BLaER1 treated with 17β-estradiol and CSF1 and Interleukin-3, amounts not matched to agents 10 nM and 100 nM (cell line): ENCODE measurements at regions not wholly inside any gene's neighbourhood (a gene's known extent, or its start where the extent isn't known, plus 50 kb on each side); places are given as distances from the start of the nearest gene placed in this dataset.
"Not testable (repeated sequence)": the region's sequence is repeated elsewhere in the genome, so short reads cannot be mapped to it uniquely, and the experiment has no call there.

Experiments
- H3K27ac ChIP-seq, 11 experiments: shearing (Covaris generic); formaldehyde crosslinking; 2 replicates each; pipeline ENCODE4 v1.8.1; 2022
- H3K27me3 ChIP-seq, 11 experiments: shearing (Covaris generic); formaldehyde crosslinking; 2 replicates each; pipeline ENCODE4 v1.8.1; 2022
- H3K36me3 ChIP-seq, 11 experiments: shearing (Covaris generic); formaldehyde crosslinking; 2 replicates each; pipeline ENCODE4 v1.8.1; 2022
- H3K4me1 ChIP-seq, 10 experiments: shearing (Covaris generic); formaldehyde crosslinking; 2 replicates each; pipeline ENCODE4 v1.8.1; 2022
- H3K4me2 ChIP-seq, 11 experiments: shearing (Covaris generic); formaldehyde crosslinking; 2 replicates each; pipeline ENCODE4 v1.8.1; 2022
- H3K4me3 ChIP-seq, 10 experiments: shearing (Covaris generic); formaldehyde crosslinking; 2 replicates each; pipeline ENCODE4 v1.8.1; 2022
- H3K9ac ChIP-seq, 11 experiments: shearing (Covaris generic); formaldehyde crosslinking; 2 replicates each; pipeline ENCODE4 v1.8.1; 2022
- H3K9me3 ChIP-seq, 11 experiments: shearing (Covaris generic); formaldehyde crosslinking; replicated peaks in 1 of 11; 2 replicates each; pipeline ENCODE4 v1.8.1; 2022
- H4K20me1 ChIP-seq, 11 experiments: shearing (Covaris generic); formaldehyde crosslinking; 2 replicates each; pipeline ENCODE4 v1.8.1; 2022
- Cebpa-rat ChIP-seq, 11 experiments: shearing (Covaris generic); IDR thresholded peaks; 2 replicates each; pipeline ENCODE4 v1.8.1; 2022

DNA sequence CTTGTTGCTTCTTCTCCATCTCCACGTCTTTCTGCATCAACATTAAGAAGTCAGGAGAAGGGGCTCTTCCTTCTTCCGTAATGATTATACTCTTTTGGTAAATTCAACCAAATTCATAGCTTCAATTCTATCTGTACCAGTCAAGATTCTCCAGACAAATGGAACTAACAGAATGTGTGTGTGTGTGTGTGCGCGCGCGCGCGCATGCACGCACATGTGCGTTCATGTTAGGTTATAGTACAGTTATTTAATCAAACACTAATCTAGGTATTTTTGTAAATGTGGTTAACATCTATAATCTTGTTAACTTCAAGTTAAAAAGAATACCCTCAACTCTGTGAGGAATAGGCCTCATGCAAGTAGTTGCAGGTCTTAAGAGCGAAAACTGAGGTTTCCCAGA lies 150.3 kb upstream of the TAS2R1 start:
- no peak overlapping the region for H3K4me2 ChIP-seq
- H3K27me3 ChIP-seq, result no peaks in the 10 kb centered on the region
- H3K36me3 ChIP-seq, result no peaks in the 10 kb centered on the region
- H3K9me3 ChIP-seq, result peaks cover 0 to 32% (median 17%) of the 10 kb centered on the region in 11 experiments; a peak in 15 of 22 replicates
- H4K20me1 ChIP-seq, result no peaks in the 10 kb centered on the region
- no peaks in the 10 kb centered on the region for H3K4me1 ChIP-seq
- H3K4me3 ChIP-seq, result no peak overlapping the region
- no peak for TF ChIP-seq Cebpa-rat (IDR thresholded peaks at IDR 0.05)
- no peak overlapping the region for H3K27ac ChIP-seq
- H3K9ac ChIP-seq, result no peak overlapping the region

DNA sequence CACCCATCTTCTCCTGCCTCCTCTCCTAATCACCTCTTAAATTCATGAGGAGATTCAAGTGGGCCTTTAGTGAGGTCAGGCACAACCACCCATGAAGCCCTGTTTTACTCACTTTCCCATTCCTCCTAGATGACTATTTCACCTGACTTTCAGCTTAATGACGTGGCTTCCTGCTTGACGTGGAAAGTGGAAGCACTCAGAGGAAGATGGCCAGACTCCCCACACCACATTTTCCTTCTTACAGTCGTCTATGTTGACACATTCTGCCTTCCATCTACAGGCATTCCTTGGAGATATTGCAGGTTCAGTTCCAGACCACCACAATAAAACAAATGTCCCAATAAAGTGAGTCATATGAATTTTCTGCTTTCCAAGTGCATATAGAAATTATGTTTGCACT lies 146.4 kb upstream of the TAS2R1 start:
- Histone ChIP-seq H3K36me3 (no peaks in the 10 kb centered on the region), H3K4me1 (no peaks in the 10 kb centered on the region), H3K4me3 (no peak overlapping the region), H3K9ac (no peak overlapping the region), H4K20me1 (no peaks in the 10 kb centered on the region), H3K9me3 (peaks cover 0 to 30% (median 15%) of the 10 kb centered on the region in 11 experiments; a peak in 15 of 22 replicates), H3K27me3 (no peaks in the 10 kb centered on the region), H3K27ac (no peak overlapping the region), H3K4me2 (no peak overlapping the region)
- no peak for TF ChIP-seq Cebpa-rat (IDR thresholded peaks at IDR 0.05)

- Histone ChIP-seq H3K9ac (no peak overlapping the region), H3K27me3 (no peaks in the 10 kb centered on the region), H3K4me3 (no peak overlapping the region), H3K4me1 (no peaks in the 10 kb centered on the region), H4K20me1 (no peaks in the 10 kb centered on the region), H3K27ac (no peak overlapping the region; a peak in 1 of 22 replicates), H3K36me3 (no peaks in the 10 kb centered on the region), H3K9me3 (peaks cover 0 to 18% (median 5%) of the 10 kb centered on the region in 11 experiments; a peak in 9 of 22 replicates), H3K4me2 (no peak overlapping the region)
- no peak for TF ChIP-seq Cebpa-rat (IDR thresholded peaks at IDR 0.05)
These were observed 145.2 kb upstream of the TAS2R1 start for GRCh38 chr5:9775339-9775738.

DNA sequence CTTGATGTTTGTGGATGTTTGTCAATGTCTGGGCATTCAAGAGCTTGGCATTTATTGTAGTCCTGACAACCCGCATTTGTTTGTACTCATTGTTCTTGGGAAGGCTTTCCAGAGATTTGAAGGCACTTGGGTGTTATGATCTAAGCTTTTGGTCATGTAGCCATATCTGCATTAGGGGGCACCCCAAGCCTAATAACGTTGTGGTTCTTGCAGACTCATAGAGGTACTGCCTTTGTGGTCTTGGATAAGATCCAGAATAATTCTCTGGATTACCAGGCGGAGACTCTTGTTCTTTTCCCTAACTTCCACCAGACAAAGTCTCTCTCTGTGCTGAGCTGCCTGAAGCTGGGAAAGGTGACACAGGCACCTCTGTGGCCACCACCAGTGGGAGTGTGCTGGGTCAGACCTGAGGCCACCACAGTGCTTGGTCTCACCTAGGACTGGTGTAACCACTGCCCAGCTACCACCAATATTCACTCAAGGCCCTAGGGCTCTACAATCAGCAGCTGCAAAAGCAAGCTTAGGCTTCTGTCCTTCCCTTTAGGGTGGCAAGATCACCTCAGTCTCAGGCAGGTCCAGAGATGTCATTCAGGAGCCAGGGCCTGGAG lies 144.4 kb upstream of the TAS2R1 start:
- H3K27ac ChIP-seq, result no peak overlapping the region
- TF ChIP-seq Cebpa-rat (IDR thresholded peaks at IDR 0.05), result no peak
- H3K9ac ChIP-seq, result no peak overlapping the region
- H3K4me3 ChIP-seq, result no peak overlapping the region
- H3K36me3 ChIP-seq, result no peaks in the 10 kb centered on the region
- peaks cover 0 to 11% (median 0%) of the 10 kb centered on the region in 11 experiments; a peak in 5 of 22 replicates for H3K9me3 ChIP-seq
- H3K4me1 ChIP-seq, result no peaks in the 10 kb centered on the region
- H3K4me2 ChIP-seq, result no peak overlapping the region
- H4K20me1 ChIP-seq, result no peaks in the 10 kb centered on the region
- no peaks in the 10 kb centered on the region for H3K27me3 ChIP-seq

DNA sequence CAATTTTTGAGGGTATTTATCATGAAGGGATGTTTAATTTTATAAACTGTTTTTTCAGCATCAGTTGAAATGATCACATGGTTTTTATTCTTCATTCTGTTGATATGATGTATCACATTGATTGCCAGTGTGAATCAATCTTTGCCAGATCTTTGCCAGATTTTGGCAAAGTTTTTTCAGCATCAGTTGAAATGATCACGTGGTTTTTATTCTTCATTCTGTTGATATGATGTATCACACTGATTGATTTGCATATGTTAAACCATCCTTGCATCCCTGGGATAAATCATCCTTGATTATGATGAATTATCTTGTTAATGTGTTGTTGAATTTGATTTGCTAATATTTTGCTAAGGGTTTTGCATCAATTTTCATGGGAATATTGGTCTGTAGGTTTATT lies 140.9 kb upstream of the TAS2R1 start:
- Histone ChIP-seq H4K20me1 (no peaks in the 10 kb centered on the region), H3K9ac (no peak overlapping the region), H3K27ac (no peak overlapping the region), H3K4me3 (no peak overlapping the region), H3K4me1 (no peaks in the 10 kb centered on the region), H3K27me3 (no peaks in the 10 kb centered on the region), H3K4me2 (no peak overlapping the region), H3K36me3 (no peaks in the 10 kb centered on the region), H3K9me3 (no peaks in the 10 kb centered on the region)
- TF ChIP-seq Cebpa-rat (IDR thresholded peaks at IDR 0.05), result no peak

DNA sequence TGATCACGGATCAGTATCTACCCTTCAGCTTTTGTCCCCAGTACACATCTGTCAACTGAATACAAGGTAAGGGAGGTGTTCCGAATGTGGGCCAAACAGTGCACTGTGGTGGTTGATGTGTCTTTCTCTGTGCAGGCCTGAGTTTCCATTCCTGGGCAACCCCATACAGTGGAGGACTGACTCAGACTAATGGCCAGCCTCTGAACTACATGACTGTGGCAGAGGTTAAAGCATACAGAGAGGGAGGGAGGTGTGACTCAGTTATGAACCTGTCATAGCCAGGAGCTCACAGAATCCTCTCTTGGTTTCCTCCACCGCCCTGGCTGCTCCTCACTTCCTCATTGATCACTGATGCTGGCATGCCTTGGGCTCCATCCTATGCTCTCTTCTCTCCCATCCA lies 136.4 kb upstream of the TAS2R1 start:
- Histone ChIP-seq H3K9me3 (no peaks in the 10 kb centered on the region), H3K27me3 (no peaks in the 10 kb centered on the region), H3K9ac (no peak overlapping the region), H3K4me1 (no peaks in the 10 kb centered on the region), H3K36me3 (no peaks in the 10 kb centered on the region), H3K27ac (no peak overlapping the region), H3K4me2 (no peak overlapping the region), H3K4me3 (no peak overlapping the region), H4K20me1 (no peaks in the 10 kb centered on the region)
- no peak for TF ChIP-seq Cebpa-rat (IDR thresholded peaks at IDR 0.05)

DNA sequence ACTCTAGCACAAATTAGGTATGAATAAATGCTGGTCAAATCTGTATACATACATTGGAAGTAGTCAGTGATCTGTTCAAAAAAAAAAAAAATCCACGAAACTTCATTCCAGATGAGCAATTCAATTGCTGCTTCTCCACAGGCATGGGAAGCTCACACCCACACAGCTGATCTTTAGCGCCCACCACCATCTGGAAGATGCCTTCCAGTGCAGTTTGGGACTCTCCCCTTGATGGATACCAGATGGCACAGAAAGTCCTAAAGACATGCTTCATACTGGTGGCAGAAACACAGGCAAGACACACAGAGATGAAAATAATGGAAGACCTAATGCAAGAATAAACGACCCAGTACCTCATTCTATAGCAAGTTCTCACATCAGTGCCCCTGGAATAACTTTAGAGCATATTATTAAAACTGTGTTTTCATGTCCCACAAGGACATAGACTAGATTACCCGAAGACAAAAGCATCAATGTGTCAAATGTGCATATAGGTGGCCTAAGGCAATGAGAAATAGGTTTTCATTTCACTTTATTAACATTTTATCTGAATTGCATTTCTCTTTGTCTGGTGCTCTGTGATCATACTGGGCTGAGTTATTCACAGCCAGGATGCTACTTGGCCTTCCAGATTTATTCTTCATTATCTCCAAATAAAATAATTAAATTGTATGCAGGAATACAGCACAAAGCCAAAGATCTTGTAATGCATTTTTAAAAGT lies 135.4 kb upstream of the TAS2R1 start:
- Histone ChIP-seq H3K27me3 (no peaks in the 10 kb centered on the region), H4K20me1 (no peaks in the 10 kb centered on the region), H3K27ac (no peak overlapping the region), H3K9me3 (no peaks in the 10 kb centered on the region), H3K4me3 (no peak overlapping the region), H3K4me1 (no peaks in the 10 kb centered on the region), H3K36me3 (no peaks in the 10 kb centered on the region), H3K9ac (no peak overlapping the region), H3K4me2 (no peak overlapping the region)
- TF ChIP-seq Cebpa-rat (IDR thresholded peaks at IDR 0.05), result no peak

DNA sequence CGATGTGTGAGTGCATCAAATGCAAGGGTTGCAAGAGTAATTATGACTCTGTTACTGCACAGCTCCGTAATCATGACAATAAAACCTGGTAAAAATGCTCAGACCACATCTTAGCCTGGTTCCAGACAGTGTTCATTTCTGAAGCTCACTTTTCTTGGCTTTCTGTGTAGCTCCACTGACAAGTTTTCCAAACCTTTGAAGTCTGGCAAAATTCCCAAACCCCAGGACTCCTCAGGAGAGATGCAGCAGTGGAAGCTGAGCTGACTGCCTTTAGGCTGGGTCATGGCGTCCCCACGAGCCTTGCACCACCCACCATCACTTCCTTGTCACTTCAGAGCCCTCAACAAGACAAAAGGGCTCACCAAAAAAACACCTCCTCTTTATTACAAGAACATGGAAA lies 131.6 kb upstream of the TAS2R1 start:
- Histone ChIP-seq H3K4me3 (no peak overlapping the region), H3K36me3 (no peaks in the 10 kb centered on the region), H3K27me3 (no peaks in the 10 kb centered on the region), H3K4me1 (no peaks in the 10 kb centered on the region), H3K9me3 (no peaks in the 10 kb centered on the region), H3K27ac (no peak overlapping the region), H3K9ac (no peak overlapping the region), H3K4me2 (no peak overlapping the region), H4K20me1 (no peaks in the 10 kb centered on the region)
- no peak for TF ChIP-seq Cebpa-rat (IDR thresholded peaks at IDR 0.05)

GRCh38 chr5:9752670-9753069 lies 122.5 kb upstream of the TAS2R1 start:
- H3K4me3 ChIP-seq, H3K36me3 ChIP-seq, H3K27me3 ChIP-seq, H3K27ac ChIP-seq, H3K9ac ChIP-seq, H3K9me3 ChIP-seq, H4K20me1 ChIP-seq, H3K4me1 ChIP-seq, H3K4me2 ChIP-seq: not testable (repeated sequence)

DNA sequence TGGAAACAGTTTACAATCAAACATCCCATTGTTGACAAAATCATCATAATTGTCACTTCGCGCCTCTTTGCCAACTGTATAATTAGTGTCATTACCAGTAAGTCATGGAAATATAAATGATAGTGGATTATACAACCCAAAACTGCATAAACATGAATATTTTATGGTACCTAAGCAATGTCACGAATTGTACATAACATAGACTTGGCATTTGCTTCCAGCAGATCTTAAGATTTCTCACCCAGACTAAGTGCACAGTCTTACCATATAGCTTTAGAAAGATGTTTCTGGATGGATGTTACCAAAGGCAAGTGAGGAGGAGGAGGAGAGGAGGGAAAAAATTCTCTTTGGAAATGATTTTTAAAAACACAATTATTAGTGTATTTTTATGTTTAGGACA lies 113.4 kb upstream of the TAS2R1 start:
- Histone ChIP-seq H3K4me1 (no peaks in the 10 kb centered on the region), H3K9ac (no peak overlapping the region), H3K36me3 (no peaks in the 10 kb centered on the region), H3K27ac (no peak overlapping the region), H4K20me1 (no peaks in the 10 kb centered on the region), H3K9me3 (peaks cover 0 to 8% (median 0%) of the 10 kb centered on the region in 11 experiments; a peak in 1 of 22 replicates), H3K4me3 (no peak overlapping the region), H3K4me2 (no peak overlapping the region), H3K27me3 (no peaks in the 10 kb centered on the region)
- no peak for TF ChIP-seq Cebpa-rat (IDR thresholded peaks at IDR 0.05)
